NOMO-1 treated with dmso at 0.1 percent for 144 hours (cell line): ENCODE measurements at regions not wholly inside any gene's neighbourhood (a gene's known extent, or its start where the extent isn't known, plus 50 kb on each side); places are given as distances from the start of the nearest gene placed in this dataset.
"Not testable (repeated sequence)": the region's sequence is repeated elsewhere in the genome, so short reads cannot be mapped to it uniquely, and the experiment has no call there.

Experiments
- DNase-seq: peaks from one replicate; lab custom pipeline; 2025; ENCODE audit not compliant: unreplicated experiment; lab: John Stamatoyannopoulos, UW

- no peak for DNase-seq
Measured at GRCh38 chr5:110221036-110221435, 505.4 kb downstream of the TMEM232 start.

DNA sequence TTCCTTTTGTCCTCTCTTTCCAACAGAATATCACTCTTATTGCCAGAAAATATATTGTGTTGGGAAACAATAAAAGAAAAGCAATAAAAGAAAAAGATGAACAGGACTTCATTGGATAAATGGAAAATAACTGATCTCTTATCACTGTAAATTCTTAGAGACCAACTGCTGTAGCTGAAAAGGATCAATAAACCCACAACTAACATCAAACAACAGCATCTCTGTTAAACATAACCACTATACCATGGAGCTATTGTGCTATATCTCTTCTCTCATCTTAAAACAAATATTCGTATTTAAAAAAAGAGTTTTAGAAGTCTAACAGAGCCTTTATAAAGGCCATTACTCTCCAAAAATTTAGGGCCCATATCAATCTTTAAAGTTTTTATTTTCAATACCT, 502.4 kb downstream of the TMEM232 start:
- DNase-seq = no peak

- DNase-seq = no peak
Measured at GRCh38 chr5:110225949-110226348, 500.5 kb downstream of the TMEM232 start.

GRCh38 chr5:110239786-110240185, 486.7 kb downstream of the TMEM232 start:
- DNase-seq = no peak

DNA sequence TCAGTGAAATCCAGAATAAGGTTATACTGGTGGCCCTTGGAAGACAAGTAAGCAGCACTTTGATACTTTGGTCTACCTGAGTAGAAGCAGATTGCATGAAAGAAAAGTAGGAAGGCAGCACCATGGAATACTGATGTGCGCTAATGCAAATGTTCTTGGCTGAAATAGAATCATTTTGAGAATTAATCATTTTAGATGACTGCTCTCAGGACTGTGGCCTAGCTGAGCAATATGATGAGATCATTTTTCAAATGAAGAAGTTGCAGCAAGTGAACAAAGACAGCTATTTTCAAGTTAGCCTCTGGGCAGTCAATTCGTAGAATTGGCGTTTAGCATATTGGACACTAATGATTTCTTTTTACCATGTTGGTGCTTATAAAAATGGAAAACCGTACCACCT, 483.5 kb downstream of the TMEM232 start:
- no peak for DNase-seq

DNA sequence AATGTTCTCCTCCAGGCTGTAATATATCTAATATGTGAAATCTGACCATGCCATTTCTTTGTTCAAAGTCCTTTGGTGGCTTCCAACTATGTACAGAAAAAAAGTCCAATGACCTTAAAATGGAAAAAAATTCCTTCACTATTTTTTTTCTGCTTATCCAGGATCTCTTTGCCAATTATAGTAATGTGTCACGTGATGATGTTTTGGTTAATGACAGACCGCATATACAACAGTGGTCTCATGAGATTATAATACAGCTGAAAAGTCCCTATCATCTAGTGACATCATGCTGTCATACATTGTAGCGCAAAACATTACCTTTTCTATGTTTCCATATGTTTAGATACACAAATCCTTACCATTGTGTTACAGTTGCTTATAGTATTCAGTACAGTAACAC, 477.6 kb downstream of the TMEM232 start:
- no peak for DNase-seq

DNA sequence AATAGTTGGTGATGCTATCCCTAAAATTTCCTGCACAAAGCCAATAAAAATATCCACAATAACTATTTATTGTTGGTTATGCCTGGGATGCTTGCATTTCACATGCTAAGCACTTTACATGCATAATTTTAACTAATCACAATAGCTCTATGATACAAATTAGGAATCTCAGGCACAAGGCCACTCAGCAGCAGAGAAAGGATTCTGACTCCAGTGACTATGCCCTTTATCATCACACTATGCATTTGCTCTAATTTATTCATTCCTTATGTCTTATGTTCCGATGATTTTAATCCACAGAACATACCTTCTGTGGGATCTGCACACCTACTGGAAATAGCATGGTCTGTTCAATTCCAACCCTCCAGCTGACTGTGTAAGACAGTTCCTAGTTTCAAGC, 476.1 kb downstream of the TMEM232 start:
- no peak for DNase-seq

- no peak for DNase-seq
Measured at GRCh38 chr5:110250755-110251154, 475.7 kb downstream of the TMEM232 start.

DNA sequence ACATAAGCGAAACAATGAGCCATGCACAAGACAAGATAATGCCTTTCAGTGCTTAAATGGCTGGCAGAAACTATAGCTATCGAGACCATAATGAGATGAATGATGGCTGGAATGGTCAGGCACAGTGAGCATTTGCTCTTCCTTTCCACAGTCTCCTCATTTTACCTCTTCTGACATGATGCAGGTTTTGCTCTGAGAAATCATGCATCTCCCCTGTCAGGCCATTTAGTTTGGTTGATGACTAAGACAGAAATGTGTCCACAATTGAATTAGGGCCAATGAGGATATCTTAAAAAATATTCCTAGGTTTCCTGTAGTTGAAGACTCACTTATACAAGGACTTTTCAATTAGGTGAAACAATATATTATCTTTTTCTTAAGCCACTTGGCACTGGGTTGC, 475.1 kb downstream of the TMEM232 start:
- no peak for DNase-seq

GRCh38 chr5:110255194-110255593, 471.3 kb downstream of the TMEM232 start:
- no peak for DNase-seq

DNA sequence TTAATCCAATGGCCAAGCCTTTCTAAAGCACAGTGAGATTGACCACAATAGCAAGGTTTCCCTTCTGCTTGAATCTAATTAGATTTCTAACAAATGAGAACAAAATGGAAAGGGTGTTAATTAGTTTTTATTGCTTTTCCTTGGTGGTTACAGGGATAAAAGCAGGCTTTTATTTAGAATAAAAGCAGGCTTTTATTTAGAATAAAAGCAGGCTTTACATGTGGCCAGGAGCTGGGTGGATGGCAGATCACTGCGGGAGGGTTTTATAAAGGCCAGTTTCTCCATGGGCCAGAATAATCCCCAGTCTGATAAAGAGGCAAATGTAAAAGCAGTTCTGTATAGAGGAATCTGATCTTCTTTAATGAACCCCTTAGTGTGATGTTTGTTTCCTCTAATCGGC, 470.2 kb downstream of the TMEM232 start:
- no peak for DNase-seq

DNA sequence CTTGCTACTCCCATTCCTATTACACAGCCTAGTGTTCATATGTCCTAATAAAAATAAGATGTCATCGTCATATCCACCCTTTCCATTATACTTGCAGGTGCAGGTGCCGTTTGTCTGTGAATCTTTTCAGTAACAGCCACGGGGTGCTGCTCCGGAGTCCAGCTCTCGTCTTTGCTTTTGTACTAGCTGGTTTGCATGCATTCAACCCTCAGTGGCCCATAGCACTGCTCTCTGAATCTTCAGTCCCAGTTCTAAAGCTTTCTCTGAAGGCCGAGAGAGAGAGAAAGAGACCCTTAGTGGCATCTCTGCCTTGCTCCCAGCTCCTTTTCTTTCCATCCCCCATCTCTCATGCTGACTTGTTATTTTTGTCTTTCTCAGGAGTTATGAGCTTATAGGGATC, 468.5 kb downstream of the TMEM232 start:
- no peak for DNase-seq

- DNase-seq = no peak
Measured at GRCh38 chr5:110258460-110259216, 467.8 kb downstream of the TMEM232 start.

GRCh38 chr5:110262749-110263148, 463.7 kb downstream of the TMEM232 start:
- DNase-seq = no peak

DNA sequence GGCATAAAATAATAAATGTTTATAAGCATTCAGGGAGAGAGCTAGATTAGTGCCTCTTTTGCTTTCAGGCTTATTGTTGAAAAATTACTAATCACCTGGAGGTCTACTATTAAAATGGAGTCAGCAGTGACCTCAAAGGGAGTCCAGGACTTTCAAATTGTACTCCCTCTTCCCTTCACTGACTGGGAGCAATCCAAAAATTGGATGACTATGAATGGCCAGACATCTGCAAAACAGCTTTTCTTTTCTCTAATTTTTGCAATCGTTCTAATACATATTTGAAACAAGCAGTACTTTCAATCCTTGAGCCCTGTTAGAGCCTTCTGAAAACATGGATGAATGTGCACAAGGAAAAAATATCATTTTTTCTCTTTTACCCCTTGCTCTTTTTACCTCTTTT, 461.8 kb downstream of the TMEM232 start:
- no peak for DNase-seq

GRCh38 chr5:110265162-110265561, 461.3 kb downstream of the TMEM232 start:
- no peak for DNase-seq

- DNase-seq = no peak
Measured at GRCh38 chr5:110267714-110268113, 458.8 kb downstream of the TMEM232 start.

- DNase-seq = no peak
Measured at GRCh38 chr5:110268283-110268682, 458.2 kb downstream of the TMEM232 start.

DNA sequence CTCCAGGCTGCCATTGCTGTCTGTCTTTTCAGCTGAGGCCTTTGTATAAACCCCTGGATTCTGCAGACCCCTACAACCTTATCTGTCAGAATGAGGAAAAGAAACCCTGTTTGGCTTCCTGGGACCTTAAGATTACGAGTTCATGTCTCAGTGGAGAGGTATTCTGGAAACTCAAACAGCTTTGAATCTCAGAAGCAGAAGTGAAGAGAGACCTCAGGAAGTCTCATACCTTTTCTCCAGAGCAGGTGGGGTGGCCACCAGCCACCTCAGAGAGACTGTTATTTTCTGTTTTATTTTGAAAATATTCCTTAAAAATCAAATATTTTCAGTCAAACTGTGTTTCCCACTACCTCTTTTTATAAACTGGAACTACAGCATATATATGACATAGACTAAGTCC, 457.5 kb downstream of the TMEM232 start:
- no peak for DNase-seq

GRCh38 chr5:110269478-110270142, 456.9 kb downstream of the TMEM232 start:
- DNase-seq = no peak

GRCh38 chr5:110275878-110276277, 450.6 kb downstream of the TMEM232 start:
- no peak for DNase-seq

DNA sequence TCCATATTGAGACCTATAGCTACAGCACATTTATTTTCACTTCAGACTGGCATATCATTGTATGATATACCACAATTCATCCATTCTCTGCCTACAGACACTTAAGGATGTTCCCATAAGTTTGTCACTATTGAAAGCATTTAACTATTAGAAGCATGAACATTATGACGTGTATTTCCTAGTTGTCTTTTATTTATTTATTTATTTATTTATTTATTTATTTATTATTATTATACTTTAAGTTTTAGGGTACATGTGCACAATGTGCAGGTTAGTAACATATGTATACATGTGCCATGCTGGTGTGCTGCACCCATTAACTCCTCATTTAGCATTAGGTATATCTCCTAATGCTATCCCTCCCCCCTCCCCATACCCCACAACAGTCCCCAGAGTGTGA, 448.0 kb downstream of the TMEM232 start:
- not testable (repeated sequence) for DNase-seq

- DNase-seq = not testable (repeated sequence)
Measured at GRCh38 chr5:110284121-110284520, 442.4 kb downstream of the TMEM232 start.
